NCI-H1092 (cell line): ENCODE measurements at regions not wholly inside any gene's neighbourhood (a gene's known extent, or its start where the extent isn't known, plus 50 kb on each side); places are given as distances from the start of the nearest gene placed in this dataset.
"Not testable (repeated sequence)": the region's sequence is repeated elsewhere in the genome, so short reads cannot be mapped to it uniquely, and the experiment has no call there.

Experiments
- DNase-seq: peaks from one replicate; lab custom pipeline; 2025; lab: John Stamatoyannopoulos, UW

- DNase-seq = no peak
Observed at GRCh38 chr9:1919229-1919628, 95.9 kb upstream of the SMARCA2 start.

DNA sequence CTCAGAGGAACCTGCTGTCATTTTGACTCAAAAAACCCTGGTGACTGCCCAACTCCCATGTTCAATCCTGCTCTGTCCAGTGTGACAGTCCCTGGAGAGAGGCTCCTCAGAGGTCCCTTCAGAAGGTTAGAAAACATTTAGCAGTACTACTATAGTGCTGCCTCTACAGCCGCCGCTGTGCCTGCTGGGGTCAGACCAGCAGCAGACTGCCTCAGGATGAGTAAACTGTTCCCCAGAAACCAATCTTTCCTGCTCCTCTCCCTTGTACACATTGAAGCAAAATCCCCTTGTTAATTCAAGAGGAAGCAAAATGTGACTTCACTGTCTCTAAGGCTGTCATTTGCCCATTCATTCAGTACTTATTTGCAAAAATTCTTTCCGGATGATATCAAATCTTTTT lies 94.8 kb upstream of the SMARCA2 start:
- no peak for DNase-seq

DNA sequence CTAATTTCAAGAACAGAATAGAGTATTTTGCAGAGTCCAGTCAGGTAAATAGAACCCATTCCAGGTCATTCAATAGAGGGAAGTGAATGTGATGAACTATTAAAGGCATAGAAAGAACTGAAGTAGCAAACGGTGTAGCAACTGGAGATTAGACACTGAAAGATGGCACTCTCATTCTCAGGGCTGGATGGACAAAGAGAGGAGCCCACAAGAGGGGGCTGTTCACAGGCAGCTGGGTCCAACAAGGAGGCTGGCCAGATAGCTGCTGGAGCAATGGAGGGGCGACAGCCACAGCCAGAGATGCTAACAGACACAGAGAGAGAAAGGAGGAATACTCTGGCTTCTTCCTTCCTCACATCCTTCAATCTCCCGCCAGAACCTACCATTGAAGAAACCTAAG lies 93.1 kb upstream of the SMARCA2 start:
- DNase-seq = no peak

GRCh38 chr9:1927546-1927945 lies 87.6 kb upstream of the SMARCA2 start:
- DNase-seq = no peak

- DNase-seq = no peak
Observed at GRCh38 chr9:1929134-1929533, 86.0 kb upstream of the SMARCA2 start.

DNA sequence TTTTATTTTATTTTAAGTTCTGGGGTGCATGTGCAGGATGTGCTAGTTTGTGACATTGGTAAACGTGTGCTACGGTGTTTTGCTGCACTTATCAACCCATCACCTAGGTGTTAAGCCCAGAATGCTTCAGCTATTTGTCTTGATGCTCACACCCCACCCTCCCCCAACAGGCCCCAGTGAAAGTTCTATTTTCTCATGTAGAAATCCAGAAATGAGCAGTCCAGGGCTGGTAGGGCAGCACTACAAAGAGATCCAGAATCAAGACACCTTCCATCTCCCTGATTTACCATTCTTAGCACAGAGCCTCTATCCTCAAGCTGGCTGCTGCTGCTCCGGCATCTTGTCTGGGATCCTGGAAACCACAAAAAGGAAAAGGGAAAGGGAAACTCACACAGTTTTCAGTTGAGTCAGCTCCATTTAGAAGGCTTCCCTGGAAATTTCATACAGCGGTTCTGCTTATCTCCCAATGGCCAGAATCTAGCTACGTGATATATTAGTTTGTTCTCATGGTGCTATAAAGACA lies 85.4 kb upstream of the SMARCA2 start:
- DNase-seq = no peak

DNA sequence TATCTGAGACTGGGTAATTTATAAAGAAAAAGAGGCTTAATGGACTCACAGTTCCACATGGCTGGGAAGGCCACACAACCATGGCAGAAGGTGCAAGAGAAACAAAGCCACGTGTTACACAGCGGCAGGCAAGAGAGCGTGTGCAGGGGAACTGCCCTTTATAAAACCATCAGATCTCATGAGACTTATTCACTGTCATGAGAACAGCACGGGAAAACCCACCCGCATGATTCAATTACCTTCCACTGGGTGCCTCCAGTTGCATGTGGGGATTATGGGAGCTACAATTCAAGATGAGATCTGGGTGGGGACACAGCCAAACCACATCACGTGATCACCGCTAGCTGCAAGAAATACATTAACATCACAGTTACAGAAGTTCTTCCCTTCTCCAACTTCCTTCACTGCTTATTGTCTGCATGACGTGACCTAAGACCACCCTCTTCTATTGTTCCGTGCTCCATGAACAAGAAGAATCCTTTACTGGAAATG lies 84.9 kb upstream of the SMARCA2 start:
- DNase-seq = not testable (repeated sequence)

DNA sequence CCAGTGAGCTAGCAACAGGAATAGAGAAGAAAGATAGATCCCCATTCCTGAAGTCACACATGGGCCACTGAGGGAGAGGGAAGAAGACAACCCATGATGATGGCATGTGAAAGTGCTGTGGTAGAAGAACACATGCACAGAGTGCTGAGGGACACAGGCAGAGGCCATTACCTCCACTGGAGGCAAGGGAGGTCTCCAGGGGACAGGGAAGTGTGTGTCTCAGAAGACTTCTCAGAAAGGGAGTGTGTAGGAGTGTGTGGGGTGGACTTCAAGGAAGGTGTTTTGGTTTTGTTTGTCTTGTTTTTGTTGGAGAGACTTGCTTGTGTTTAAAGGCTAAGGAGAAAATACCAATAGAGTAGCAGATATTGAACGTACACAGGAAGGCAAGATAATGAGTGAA lies 77.0 kb upstream of the SMARCA2 start:
- DNase-seq = no peak

DNA sequence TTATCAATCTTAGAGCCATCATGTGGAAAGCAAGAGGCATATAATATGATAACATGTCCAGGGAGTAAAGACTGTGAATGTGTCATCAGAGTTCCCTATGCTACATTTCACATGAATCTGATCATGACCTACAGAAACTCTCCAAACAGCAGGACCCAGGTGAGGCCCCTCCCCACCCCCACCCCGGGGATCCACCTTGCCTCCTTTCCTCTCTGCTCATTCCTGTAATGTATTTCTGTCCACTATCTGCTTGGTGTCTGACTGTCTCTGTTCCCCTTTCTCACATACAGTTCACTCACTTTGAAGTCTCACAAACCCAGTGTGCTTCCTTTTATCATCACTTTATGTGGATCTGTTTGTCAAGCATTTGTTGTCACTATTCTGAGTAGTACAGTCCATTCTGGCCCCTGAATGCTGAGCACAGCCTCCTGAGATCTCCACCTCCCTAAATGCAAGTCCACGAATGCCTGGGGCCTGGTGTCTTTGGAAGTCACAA lies 76.4 kb upstream of the SMARCA2 start:
- no peak for DNase-seq

DNA sequence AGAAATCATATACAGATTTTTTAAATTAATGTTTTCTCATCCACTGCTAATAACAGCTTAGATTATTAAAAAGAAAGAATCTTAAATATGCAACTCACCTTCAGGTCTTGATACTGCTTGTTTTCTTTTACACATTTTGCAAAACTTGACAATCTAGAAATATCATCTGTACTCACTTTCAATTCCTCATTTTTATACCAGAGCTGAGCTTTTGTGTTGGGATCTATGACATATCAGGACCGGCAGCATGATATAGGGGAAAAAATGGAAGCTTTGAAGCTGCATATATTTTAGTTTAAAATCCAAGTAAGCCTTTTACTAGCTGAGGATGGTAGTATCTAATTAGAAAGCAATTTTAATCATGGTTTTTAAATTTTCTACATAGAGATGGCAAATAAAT lies 75.7 kb upstream of the SMARCA2 start:
- DNase-seq = no peak

- no peak for DNase-seq
Observed at GRCh38 chr9:1939926-1940368, 75.2 kb upstream of the SMARCA2 start.

DNA sequence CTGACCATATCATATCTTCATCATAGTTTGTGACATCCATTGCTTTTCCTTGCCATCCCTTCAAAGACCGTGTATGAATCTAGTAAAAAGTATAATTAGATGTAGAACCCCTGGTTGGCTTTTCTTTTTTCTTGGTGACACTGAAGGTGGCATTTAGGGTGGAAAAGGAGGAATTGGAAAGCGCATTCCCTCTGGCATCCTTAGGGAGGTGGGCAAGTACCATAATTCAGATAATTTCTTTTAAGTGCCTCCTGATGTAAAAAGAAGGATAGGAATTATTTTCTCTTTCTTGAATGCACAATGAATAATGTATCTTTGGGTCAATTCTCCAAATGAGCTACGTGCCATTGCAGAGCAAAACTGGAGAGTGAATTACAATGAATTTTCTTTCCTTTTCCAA lies 73.2 kb upstream of the SMARCA2 start:
- no peak for DNase-seq

DNA sequence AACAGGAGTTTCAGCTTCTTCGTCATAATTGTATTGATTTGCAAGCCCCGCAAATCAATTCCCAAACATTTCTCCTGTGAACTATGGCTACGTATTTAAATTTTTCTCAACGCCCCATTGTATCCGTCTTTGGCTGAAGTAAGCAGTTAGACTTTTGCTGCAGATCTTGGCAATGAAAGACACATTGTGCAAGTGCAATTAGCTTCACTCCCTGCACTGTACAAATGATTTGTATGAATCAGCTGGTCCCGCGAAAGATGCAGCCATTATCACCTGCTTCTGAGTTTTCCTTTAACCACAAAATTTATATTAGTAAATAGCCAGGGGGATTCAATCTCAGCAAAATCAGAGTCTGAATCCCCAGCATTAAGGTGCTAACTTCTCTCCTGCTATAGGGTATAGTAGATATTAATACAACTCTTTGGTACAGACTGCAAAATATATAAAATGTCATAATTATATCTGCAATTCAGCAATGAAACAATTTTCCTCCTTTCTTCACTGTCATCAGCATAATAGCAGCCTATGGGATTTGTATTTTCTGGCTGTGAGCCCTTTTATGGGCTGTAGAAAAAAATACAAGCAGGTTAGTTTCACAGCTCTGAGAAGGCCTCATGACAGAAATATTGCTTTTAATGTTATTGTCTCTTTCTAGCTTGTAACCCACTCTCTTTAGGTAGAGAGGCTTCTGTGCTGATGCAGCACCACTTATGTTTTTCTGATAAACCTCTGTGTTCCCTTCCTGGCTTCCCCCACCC lies 68.4 kb upstream of the SMARCA2 start:
- DNase-seq = no peak

DNA sequence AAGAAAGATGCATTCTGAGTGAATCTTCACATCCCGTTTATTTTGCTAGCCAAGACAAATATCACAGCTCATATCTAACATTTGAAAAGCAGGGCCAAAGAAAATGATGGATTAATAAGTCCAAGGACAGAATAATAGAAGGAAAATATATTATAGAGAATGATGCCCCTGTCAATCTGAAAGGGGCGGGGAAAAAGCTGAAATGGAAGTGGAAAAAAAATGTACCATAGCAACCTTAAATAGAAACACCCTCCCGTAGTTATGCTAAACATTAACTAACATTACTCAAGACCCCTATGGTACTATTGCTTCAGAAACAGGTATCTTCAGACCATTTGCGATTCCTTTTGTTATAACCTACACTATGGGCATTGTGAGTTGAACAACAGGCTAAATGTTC lies 67.7 kb upstream of the SMARCA2 start:
- no peak for DNase-seq

DNA sequence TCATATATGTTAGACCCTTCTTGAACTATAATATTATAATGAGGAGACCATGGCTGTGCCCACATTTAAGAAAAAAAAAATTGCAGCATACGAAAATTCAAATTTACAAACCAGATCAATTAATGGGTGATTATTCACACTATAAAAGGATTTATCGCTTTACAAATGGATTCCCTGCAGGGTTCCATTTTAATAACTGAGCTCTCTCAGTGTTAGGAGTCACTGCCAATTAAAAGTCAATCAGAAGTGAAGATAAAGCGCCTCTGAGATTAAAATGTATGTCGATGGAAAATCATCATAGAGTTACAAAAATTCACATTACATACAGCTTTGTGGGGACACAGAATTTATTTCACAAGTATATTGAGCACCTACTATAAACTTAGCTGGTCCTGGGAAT lies 66.6 kb upstream of the SMARCA2 start:
- DNase-seq = no peak

GRCh38 chr9:1951446-1951845 lies 63.7 kb upstream of the SMARCA2 start:
- no peak for DNase-seq

DNA sequence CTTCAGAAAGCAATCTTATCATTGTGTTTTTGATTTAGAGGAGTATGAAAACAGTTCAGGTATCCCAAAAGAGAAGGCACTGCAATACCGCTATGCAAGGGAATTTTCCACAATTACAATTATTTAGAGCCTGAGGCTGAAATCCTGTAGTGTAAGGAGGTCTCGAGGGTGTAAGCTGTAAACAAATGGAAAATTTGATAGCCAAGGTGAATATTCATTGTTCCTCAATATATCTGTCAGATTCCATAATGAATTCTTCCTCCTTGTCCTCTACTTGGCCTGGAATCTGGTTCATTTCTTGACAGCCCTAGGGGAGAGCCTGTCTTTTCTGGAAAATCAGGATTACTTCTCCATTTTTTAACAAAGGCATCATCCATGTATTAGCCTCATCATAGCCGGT lies 63.1 kb upstream of the SMARCA2 start:
- DNase-seq = no peak

DNA sequence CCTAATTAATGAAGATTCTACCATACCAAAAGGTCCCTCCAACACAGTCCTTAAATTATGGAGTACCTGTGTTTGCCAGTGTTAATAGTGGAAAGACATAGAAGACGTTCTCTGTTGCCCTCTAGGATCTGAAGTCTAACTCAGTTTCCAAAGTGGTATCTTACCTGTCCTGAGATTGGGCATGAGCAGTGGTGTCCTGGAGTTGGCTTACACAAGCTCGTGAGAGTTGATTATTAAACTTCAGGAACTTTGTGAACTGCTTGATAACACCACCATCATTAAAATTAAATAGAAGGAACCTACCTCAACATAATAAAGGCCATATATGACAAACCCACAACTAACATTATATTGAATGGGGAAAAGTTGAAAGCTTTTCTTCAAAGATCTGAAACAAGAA lies 60.9 kb upstream of the SMARCA2 start:
- no peak for DNase-seq

GRCh38 chr9:1956958-1957357 lies 58.2 kb upstream of the SMARCA2 start:
- DNase-seq = no peak

DNA sequence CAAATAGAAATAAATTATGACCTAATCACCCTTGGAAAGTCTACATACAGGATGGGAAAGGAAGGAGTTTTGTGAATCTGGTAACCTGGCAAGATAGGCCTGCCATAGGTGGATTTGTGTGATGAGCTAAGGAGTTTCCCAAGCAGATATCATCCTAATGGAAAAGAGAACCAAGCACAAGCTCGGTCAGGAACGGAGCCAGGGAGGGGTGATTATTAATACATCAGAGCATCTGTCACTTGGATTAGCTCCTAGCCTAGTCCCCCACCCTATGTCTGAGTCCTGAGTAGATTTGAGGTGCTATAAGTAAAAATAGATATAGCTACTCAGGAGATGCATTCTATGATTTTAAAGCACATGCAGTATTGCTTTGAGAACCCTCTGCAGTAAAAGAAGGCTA lies 57.3 kb upstream of the SMARCA2 start:
- DNase-seq = no peak

GRCh38 chr9:1959371-1959770 lies 55.8 kb upstream of the SMARCA2 start:
- DNase-seq = no peak

GRCh38 chr9:1960342-1961042 lies 54.7 kb upstream of the SMARCA2 start:
- no peak for DNase-seq

- no peak for DNase-seq
Observed at GRCh38 chr9:1962122-1962521, 53.0 kb upstream of the SMARCA2 start.
